OCI-LY1 (cell line): ENCODE measurements at regions not wholly inside any gene's neighbourhood (a gene's known extent, or its start where the extent isn't known, plus 50 kb on each side); places are given as distances from the start of the nearest gene placed in this dataset.

ENCODE experiments used
- H2AFZ ChIP-seq: fragments of 200-600 bp; sonication (generic), shearing (Covaris generic); 2 replicates; pipeline ENCODE4 v1.6.0; 2014; ENCODE audit warnings: antibody characterized with exemption, mild to moderate bottlenecking, low read length
- H3F3A ChIP-seq: fragments of 200-600 bp; sonication (generic), shearing (Covaris generic); 2 replicates; pipeline ENCODE4 v1.6.0; 2014; ENCODE audit warnings: mild to moderate bottlenecking, antibody characterized with exemption, low read length, moderate library complexity; ENCODE audit not compliant: insufficient read depth
- H3K27ac ChIP-seq: fragments of 200-600 bp; sonication (generic); 2 replicates; pipeline ENCODE4 v1.5.1; 2014; ENCODE audit warnings: low read length, mixed run types, mild to moderate bottlenecking, low read depth; ENCODE audit not compliant: poor library complexity, severe bottlenecking
- H3K27me3 ChIP-seq: fragments of 200-600 bp; sonication (generic); 2 replicates; pipeline ENCODE4 v1.6.0; 2014; ENCODE audit warnings: antibody characterized with exemption, mild to moderate bottlenecking, low read length, moderate library complexity; ENCODE audit not compliant: insufficient read depth
- H3K36me3 ChIP-seq: fragments of 200-600 bp; sonication (generic); 2 replicates; pipeline ENCODE4 v1.6.1; 2014; ENCODE audit warnings: mild to moderate bottlenecking, antibody characterized with exemption, low read length, moderate library complexity, mixed read lengths; ENCODE audit not compliant: insufficient read depth
- H3K4me1 ChIP-seq: fragments of 200-600 bp; sonication (generic); 2 replicates; pipeline ENCODE4 v1.5.1; 2014; ENCODE audit warnings: mild to moderate bottlenecking, low read length, moderate library complexity; ENCODE audit not compliant: insufficient read depth, severe bottlenecking
- H3K4me2 ChIP-seq: fragments of 200-600 bp; sonication (generic), shearing (Covaris generic); 2 replicates; pipeline ENCODE4 v1.6.1; 2014; ENCODE audit warnings: low read length
- H3K4me3 ChIP-seq: fragments of 200-600 bp; sonication (generic); 2 replicates; pipeline ENCODE4 v1.5.1; 2014; ENCODE audit warnings: low read length, low read depth, mild to moderate bottlenecking, mixed read lengths; ENCODE audit not compliant: poor library complexity, severe bottlenecking
- H3K79me2 ChIP-seq: fragments of 200-600 bp; shearing (Covaris generic); 2 replicates; pipeline ENCODE4 v1.6.1; 2016; ENCODE audit warnings: mixed run types, low read length, mixed read lengths; ENCODE audit not compliant: insufficient read depth
- H3K9ac ChIP-seq: fragments of 200-600 bp; sonication (generic), shearing (Covaris generic); 2 replicates; pipeline ENCODE4 v1.6.1; 2014; ENCODE audit warnings: mild to moderate bottlenecking, low read length, mixed read lengths
- H3K9me2 ChIP-seq: fragments of 200-600 bp; sonication (generic), shearing (Covaris generic); 2 replicates; pipeline ENCODE4 v1.6.1; 2014; ENCODE audit warnings: low read depth, mild to moderate bottlenecking, low read length, mixed read lengths
- H3K9me3 ChIP-seq: fragments of 200-600 bp; shearing (Covaris generic); 2 replicates; pipeline ENCODE4 v1.6.1; 2014; ENCODE audit warnings: low read length, mixed read lengths
- H4K20me1 ChIP-seq: fragments of 200-600 bp; sonication (generic), shearing (Covaris generic); 2 replicates; pipeline ENCODE4 v1.6.0; 2016; ENCODE audit warnings: mild to moderate bottlenecking, low read length; ENCODE audit not compliant: insufficient read depth
- EZH2 ChIP-seq: fragments of 200-600 bp; sonication (generic), shearing (Covaris generic); IDR thresholded peaks from 2 replicates; pipeline ENCODE4 v1.8.0; 2017; ENCODE audit warnings: borderline replicate concordance, mixed run types, mild to moderate bottlenecking, antibody characterized with exemption, low read length, moderate library complexity, mixed read lengths
- TF ChIP-seq, protein P1 (sequence below): fragments of 200-600 bp; sonication (generic), shearing (Covaris generic); IDR thresholded peaks from 2 replicates; pipeline ENCODE4 v1.5.1; 2017; ENCODE audit warnings: mild to moderate bottlenecking, antibody characterized with exemption, low read length, moderate library complexity, mixed read lengths

DNA sequence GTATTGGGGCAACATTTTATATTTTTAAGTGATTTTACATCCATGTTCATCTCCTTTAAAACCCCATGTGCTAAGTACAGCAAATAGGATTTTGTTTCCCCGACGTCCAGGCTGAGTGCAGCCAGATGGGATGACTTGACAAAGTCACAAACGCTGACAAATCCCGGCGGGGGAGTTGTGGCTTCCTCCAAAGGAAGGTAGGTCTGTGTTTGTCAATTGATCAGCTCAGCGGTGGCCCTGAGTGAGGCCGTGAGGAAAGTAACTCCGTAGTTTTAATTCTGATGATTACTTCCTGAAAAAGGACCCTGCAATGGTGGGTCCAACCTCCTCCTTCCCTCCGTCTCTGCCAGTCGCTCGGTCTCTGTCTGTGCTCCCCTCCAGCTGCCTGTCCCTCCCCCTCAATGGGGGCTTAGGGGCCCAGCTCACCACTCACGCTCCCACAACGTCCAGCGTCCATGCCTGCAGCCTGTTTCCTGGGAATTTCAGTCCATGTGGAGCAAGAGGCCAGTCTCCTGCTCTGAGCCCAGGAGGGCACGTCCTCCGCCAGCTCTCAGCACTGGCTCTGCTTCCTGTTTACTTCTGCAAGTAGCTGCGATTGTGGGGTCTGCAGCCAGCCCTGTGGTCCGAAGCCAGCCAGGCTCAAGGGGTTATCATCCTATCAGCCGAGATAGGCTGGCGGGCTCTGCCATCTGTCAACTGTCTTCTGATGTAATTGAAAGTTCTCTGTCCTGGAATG lies 209.4 kb upstream of the FOXF1 start:
- Histone ChIP-seq H4K20me1 (no peaks in the 10 kb centered on the region), H3K4me1 (no peaks in the 10 kb centered on the region), H3K9me2 (no peaks in the 10 kb centered on the region), H2AFZ (no peak overlapping the region), H3K27me3 (peaks cover 6% of the 10 kb centered on the region; the same call in 1 of the 2 replicates), H3K9ac (no peak overlapping the region), H3K36me3 (no peaks in the 10 kb centered on the region), H3K4me3 (no peak overlapping the region), H3K9me3 (no peaks in the 10 kb centered on the region), H3K4me2 (no peak overlapping the region), H3F3A (no peaks in the 10 kb centered on the region), H3K79me2 (no peaks in the 10 kb centered on the region), H3K27ac (no peak overlapping the region)
- no peak for TF ChIP-seq EZH2
- TF ChIP-seq, protein P1, sequence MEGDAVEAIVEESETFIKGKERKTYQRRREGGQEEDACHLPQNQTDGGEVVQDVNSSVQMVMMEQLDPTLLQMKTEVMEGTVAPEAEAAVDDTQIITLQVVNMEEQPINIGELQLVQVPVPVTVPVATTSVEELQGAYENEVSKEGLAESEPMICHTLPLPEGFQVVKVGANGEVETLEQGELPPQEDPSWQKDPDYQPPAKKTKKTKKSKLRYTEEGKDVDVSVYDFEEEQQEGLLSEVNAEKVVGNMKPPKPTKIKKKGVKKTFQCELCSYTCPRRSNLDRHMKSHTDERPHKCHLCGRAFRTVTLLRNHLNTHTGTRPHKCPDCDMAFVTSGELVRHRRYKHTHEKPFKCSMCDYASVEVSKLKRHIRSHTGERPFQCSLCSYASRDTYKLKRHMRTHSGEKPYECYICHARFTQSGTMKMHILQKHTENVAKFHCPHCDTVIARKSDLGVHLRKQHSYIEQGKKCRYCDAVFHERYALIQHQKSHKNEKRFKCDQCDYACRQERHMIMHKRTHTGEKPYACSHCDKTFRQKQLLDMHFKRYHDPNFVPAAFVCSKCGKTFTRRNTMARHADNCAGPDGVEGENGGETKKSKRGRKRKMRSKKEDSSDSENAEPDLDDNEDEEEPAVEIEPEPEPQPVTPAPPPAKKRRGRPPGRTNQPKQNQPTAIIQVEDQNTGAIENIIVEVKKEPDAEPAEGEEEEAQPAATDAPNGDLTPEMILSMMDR: no peak

GRCh38 chr16:86302421-86303109 lies 207.8 kb upstream of the FOXF1 start:
- H3K4me1 ChIP-seq: no peaks in the 10 kb centered on the region
- no peak overlapping the region for H2AFZ ChIP-seq
- no peak overlapping the region for H3K4me2 ChIP-seq
- H4K20me1 ChIP-seq: no peaks in the 10 kb centered on the region
- no peaks in the 10 kb centered on the region for H3K79me2 ChIP-seq
- no peak overlapping the region for H3K9ac ChIP-seq
- H3K4me3 ChIP-seq: no peak overlapping the region
- no peak overlapping the region for H3K27ac ChIP-seq
- H3K36me3 ChIP-seq: no peaks in the 10 kb centered on the region; the same call in 1 of the 2 replicates
- H3K9me2 ChIP-seq: no peaks in the 10 kb centered on the region
- H3F3A ChIP-seq: no peaks in the 10 kb centered on the region
- no peak for TF ChIP-seq EZH2
- TF ChIP-seq, protein P1: no peak
- H3K9me3 ChIP-seq: no peaks in the 10 kb centered on the region
- peaks cover 6% of the 10 kb centered on the region; the same call in 1 of the 2 replicates for H3K27me3 ChIP-seq

GRCh38 chr16:86303787-86304678 lies 206.3 kb upstream of the FOXF1 start:
- H3K4me2 ChIP-seq: no peak overlapping the region
- H3K36me3 ChIP-seq: no peaks in the 10 kb centered on the region; the same call in 1 of the 2 replicates
- H3F3A ChIP-seq: no peaks in the 10 kb centered on the region
- H3K27me3 ChIP-seq: peaks cover 6% of the 10 kb centered on the region; the same call in 1 of the 2 replicates
- TF ChIP-seq, protein P1: no peak
- TF ChIP-seq EZH2: no peak
- H3K79me2 ChIP-seq: no peaks in the 10 kb centered on the region
- H2AFZ ChIP-seq: no peak overlapping the region
- H3K9me2 ChIP-seq: no peaks in the 10 kb centered on the region
- H3K27ac ChIP-seq: no peak overlapping the region
- H3K4me3 ChIP-seq: no peak overlapping the region
- H3K4me1 ChIP-seq: no peaks in the 10 kb centered on the region
- H4K20me1 ChIP-seq: no peaks in the 10 kb centered on the region
- no peak overlapping the region for H3K9ac ChIP-seq
- H3K9me3 ChIP-seq: no peaks in the 10 kb centered on the region
